ENCODE measurements at regions not wholly inside any gene's neighbourhood (a gene's known extent, or its start where the extent isn't known, plus 50 kb on each side); places are given as distances from the start of the nearest gene placed in this dataset.

DNA sequence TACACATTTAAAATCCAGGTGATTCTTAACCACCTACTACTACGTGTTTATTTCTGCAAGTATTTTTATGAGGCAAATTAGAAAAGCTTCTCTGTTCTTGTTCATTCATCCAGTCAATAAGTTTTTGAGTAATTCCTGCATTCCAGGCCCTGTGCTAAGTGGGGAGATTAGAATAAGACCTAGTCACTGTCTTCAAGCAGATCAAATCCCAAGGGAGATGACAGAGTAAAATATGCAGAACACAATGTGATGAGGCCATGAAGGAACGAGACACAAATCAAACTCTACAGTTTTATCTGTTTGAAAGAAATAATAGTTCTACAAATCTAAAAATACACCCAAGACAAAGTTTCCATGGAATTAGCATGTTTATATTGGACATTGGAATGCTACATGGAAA is 158.8 kb downstream of the CEP120 start:
- TF ChIP-seq, protein P1, sequence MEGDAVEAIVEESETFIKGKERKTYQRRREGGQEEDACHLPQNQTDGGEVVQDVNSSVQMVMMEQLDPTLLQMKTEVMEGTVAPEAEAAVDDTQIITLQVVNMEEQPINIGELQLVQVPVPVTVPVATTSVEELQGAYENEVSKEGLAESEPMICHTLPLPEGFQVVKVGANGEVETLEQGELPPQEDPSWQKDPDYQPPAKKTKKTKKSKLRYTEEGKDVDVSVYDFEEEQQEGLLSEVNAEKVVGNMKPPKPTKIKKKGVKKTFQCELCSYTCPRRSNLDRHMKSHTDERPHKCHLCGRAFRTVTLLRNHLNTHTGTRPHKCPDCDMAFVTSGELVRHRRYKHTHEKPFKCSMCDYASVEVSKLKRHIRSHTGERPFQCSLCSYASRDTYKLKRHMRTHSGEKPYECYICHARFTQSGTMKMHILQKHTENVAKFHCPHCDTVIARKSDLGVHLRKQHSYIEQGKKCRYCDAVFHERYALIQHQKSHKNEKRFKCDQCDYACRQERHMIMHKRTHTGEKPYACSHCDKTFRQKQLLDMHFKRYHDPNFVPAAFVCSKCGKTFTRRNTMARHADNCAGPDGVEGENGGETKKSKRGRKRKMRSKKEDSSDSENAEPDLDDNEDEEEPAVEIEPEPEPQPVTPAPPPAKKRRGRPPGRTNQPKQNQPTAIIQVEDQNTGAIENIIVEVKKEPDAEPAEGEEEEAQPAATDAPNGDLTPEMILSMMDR (IDR thresholded peaks at IDR 0.05; ENCODE audit: control extremely low read depth in 1 of 3, insufficient read depth in 1 of 3, low read depth in 1 of 3, low read length in 3 of 3), result no peak
- TF ChIP-seq NANOG (IDR thresholded peaks at IDR 0.05; ENCODE audit: insufficient read depth, low read depth, low read length, poor library complexity, severe bottlenecking), result no peak
- no peak for TF ChIP-seq BRCA1 (IDR thresholded peaks at IDR 0.05; ENCODE audit: low read depth, low read length)
- TF ChIP-seq POLR2A (IDR thresholded peaks at IDR 0.05; ENCODE audit: control extremely low read depth in 1 of 2, low read depth in 2 of 2, low read length in 2 of 2), result no peak
- no peak for TF ChIP-seq GABPA (IDR thresholded peaks at IDR 0.05; ENCODE audit: borderline replicate concordance, insufficient read depth, low read length)
- no peak for TF ChIP-seq SUZ12 (IDR thresholded peaks at IDR 0.05; ENCODE audit: low read length)
- TF ChIP-seq NRF1 (IDR thresholded peaks at IDR 0.05; ENCODE audit: low read depth, low read length), result no peak
- TF ChIP-seq RXRA (IDR thresholded peaks at IDR 0.05; ENCODE audit: insufficient read depth, low read depth, low read length), result no peak
- no peak for TF ChIP-seq POLR2AphosphoS5 (IDR thresholded peaks at IDR 0.05; ENCODE audit: low read depth, low read length)
